Thyroid gland (tissue), 4 donors: ENCODE measurements at regions not wholly inside any gene's neighbourhood (a gene's known extent, or its start where the extent isn't known, plus 50 kb on each side); places are given as distances from the start of the nearest gene placed in this dataset.

Experiments used
- POLR2A ChIP-seq, 2 donors: fragments of 450-650 bp; IDR thresholded peaks; one replicate each; pipeline ENCODE4 v1.6.1; 2017; ENCODE audit warnings: antibody characterized with exemption in 2 of 2, mild to moderate bottlenecking in 2 of 2, moderate library complexity in 1 of 2
- TF ChIP-seq, protein P1 (sequence below), 6 experiments: fragments of 200-600 bp in 3 of 6; fragments of 450-650 bp in 3 of 6; sonication (generic) in 3 of 6; IDR thresholded peaks; one replicate each; pipeline ENCODE4 v1.5.1; 2016 to 2019; ENCODE audit warnings: antibody characterized with exemption in 6 of 6, mild to moderate bottlenecking in 2 of 6, inconsistent platforms in 1 of 6, moderate library complexity in 1 of 6

DNA sequence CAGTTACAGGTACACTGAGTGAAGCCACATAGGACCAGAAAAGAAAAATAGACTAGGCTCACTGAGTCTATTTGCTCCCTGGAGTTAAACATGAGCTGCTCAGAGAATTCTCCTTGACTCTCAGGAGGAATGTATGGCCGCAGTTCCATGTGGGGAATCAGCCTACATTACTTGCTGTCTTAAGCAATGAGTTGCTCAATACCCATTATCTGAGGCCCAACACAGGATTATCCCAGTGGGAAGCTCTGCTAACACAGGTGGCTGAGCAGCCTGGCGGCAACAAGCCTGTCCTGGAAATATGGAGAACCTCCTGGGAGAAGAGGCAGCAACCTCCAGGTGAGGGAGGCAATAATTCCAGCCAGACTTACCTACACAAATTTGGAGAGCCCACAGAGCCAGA lies 177.5 kb upstream of the NREP start:
- TF ChIP-seq, protein P1, sequence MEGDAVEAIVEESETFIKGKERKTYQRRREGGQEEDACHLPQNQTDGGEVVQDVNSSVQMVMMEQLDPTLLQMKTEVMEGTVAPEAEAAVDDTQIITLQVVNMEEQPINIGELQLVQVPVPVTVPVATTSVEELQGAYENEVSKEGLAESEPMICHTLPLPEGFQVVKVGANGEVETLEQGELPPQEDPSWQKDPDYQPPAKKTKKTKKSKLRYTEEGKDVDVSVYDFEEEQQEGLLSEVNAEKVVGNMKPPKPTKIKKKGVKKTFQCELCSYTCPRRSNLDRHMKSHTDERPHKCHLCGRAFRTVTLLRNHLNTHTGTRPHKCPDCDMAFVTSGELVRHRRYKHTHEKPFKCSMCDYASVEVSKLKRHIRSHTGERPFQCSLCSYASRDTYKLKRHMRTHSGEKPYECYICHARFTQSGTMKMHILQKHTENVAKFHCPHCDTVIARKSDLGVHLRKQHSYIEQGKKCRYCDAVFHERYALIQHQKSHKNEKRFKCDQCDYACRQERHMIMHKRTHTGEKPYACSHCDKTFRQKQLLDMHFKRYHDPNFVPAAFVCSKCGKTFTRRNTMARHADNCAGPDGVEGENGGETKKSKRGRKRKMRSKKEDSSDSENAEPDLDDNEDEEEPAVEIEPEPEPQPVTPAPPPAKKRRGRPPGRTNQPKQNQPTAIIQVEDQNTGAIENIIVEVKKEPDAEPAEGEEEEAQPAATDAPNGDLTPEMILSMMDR (IDR thresholded peaks at IDR 0.05), result no peak
- no peak for TF ChIP-seq POLR2A (IDR thresholded peaks at IDR 0.05)
